Uterus (tissue), 3 donors: ENCODE measurements at regions not wholly inside any gene's neighbourhood (a gene's known extent, or its start where the extent isn't known, plus 50 kb on each side); places are given as distances from the start of the nearest gene placed in this dataset.
"Not testable (repeated sequence)": the region's sequence is repeated elsewhere in the genome, so short reads cannot be mapped to it uniquely, and the experiment has no call there.

ENCODE experiments used
- DNase-seq, 2 donors: peaks; one replicate each; pipeline ENCODE4 v3.0.0-alpha.2; 2019 to 2020
- H3K27ac ChIP-seq, 2 donors: fragments of 200-600 bp; sonication (generic); 1 replicate in 1 of 2; 2 replicates in 1 of 2; pipeline ENCODE4 v1.5.1; 2016 to 2018
- H3K27me3 ChIP-seq, 2 donors: fragments of 200-600 bp; sonication (generic); one replicate each; pipeline ENCODE4 v1.5.1; 2018 to 2019; ENCODE audit warnings: control low read depth in 1 of 2
- H3K36me3 ChIP-seq, 2 donors: fragments of 200-600 bp; sonication (generic); one replicate each; pipeline ENCODE4 v1.5.1; 2019; ENCODE audit warnings: control low read depth in 1 of 2
- H3K4me1 ChIP-seq, 2 donors: fragments of 200-600 bp; sonication (generic); one replicate each; pipeline ENCODE4 v1.5.1; 2018 to 2019; ENCODE audit warnings: control low read depth in 1 of 2
- H3K4me3 ChIP-seq, 2 donors: fragments of 200-600 bp; sonication (generic); 1 replicate in 1 of 2; 2 replicates in 1 of 2; pipeline ENCODE4 v1.5.1; 2018 to 2019; ENCODE audit warnings: mild to moderate bottlenecking in 1 of 2
- H3K9me3 ChIP-seq, 2 donors: fragments of 200-600 bp; sonication (generic); one replicate each; pipeline ENCODE4 v1.5.1; 2019; ENCODE audit warnings: control low read depth in 1 of 2
- POLR2A ChIP-seq, 2 donors: fragments of 450-650 bp; IDR thresholded peaks; one replicate each; pipeline ENCODE4 v1.6.1; 2016; ENCODE audit warnings: antibody characterized with exemption in 2 of 2, mild to moderate bottlenecking in 1 of 2, moderate library complexity in 1 of 2
- intact Hi-C: fragments of 100-400 bp; cut with DNase I; formaldehyde crosslinking; loops from one replicate; pipeline ENCODE4 v1.15.1; 2023; ENCODE audit warnings: low total_unique reads
- TF ChIP-seq, protein P1 (sequence below), 4 experiments: fragments of 200-600 bp in 2 of 4; fragments of 450-650 bp in 2 of 4; sonication (generic) in 2 of 4; IDR thresholded peaks; one replicate each; pipeline ENCODE4 v1.5.1; 2016 to 2019; ENCODE audit warnings: antibody characterized with exemption in 4 of 4, mild to moderate bottlenecking in 2 of 4, moderate library complexity in 1 of 4
- donor health status: DM: yes; HTN: yes; CAD: no.

DNA sequence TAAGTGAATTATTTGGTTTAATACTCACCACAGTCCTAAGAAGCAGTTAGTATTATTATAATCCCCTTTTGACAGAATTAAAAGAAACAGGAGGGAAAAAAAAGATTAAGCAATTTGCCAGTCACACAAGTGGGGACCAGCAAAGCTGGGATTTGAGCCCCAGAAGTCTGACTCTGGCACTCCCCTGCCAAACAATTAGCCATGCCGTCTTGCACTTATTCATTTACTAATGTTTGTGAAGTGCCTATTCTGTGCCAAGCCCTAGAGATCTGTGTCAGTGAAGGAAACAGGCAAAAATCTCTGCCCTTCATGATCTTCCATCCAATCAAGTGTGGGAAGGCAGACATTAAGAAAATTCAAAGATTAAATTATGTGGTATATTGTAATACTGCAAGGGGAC, 126.0 kb upstream of the TOP1 start:
- Histone ChIP-seq H3K27me3 (no peaks in the 10 kb centered on the region), H3K4me3 (no peak overlapping the region), H3K4me1 (no peaks in the 10 kb centered on the region), H3K27ac (no peak overlapping the region), H3K9me3 (no peaks in the 10 kb centered on the region), H3K36me3 (no peaks in the 10 kb centered on the region)
- intact Hi-C loops = no loop called here
- TF ChIP-seq POLR2A (IDR thresholded peaks at IDR 0.05) = no peak
- TF ChIP-seq, protein P1, sequence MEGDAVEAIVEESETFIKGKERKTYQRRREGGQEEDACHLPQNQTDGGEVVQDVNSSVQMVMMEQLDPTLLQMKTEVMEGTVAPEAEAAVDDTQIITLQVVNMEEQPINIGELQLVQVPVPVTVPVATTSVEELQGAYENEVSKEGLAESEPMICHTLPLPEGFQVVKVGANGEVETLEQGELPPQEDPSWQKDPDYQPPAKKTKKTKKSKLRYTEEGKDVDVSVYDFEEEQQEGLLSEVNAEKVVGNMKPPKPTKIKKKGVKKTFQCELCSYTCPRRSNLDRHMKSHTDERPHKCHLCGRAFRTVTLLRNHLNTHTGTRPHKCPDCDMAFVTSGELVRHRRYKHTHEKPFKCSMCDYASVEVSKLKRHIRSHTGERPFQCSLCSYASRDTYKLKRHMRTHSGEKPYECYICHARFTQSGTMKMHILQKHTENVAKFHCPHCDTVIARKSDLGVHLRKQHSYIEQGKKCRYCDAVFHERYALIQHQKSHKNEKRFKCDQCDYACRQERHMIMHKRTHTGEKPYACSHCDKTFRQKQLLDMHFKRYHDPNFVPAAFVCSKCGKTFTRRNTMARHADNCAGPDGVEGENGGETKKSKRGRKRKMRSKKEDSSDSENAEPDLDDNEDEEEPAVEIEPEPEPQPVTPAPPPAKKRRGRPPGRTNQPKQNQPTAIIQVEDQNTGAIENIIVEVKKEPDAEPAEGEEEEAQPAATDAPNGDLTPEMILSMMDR (IDR thresholded peaks at IDR 0.05) = no peak
- DNase-seq = no peak

DNA sequence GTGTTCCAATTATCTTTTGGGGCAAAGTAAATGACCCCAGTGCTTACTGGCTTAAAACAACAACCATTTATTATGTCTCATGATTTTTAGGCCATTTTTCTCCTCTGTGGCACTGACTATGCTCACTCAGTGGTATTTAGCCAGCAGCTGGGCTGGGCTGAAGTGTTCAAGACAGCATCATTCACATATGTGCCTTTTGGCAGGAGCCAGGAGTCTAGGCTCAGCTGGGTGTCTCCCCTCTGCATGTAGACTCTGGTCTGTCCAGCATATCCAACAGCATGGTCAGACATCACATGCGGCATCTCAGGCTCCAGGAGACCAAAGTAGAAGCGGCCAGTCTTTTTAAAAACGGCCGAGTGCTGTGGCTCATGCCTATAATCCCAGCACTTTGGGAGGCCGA, 120.3 kb upstream of the TOP1 start:
- H3K27me3 ChIP-seq = no peaks in the 10 kb centered on the region
- no peak for DNase-seq
- H3K36me3 ChIP-seq = no peaks in the 10 kb centered on the region
- no peaks in the 10 kb centered on the region for H3K9me3 ChIP-seq
- no peaks in the 10 kb centered on the region for H3K4me1 ChIP-seq
- H3K4me3 ChIP-seq = no peak overlapping the region
- intact Hi-C loops = no loop called here
- TF ChIP-seq POLR2A (IDR thresholded peaks at IDR 0.05) = no peak
- TF ChIP-seq, protein P1 (IDR thresholded peaks at IDR 0.05) = no peak
- H3K27ac ChIP-seq = no peak overlapping the region

DNA sequence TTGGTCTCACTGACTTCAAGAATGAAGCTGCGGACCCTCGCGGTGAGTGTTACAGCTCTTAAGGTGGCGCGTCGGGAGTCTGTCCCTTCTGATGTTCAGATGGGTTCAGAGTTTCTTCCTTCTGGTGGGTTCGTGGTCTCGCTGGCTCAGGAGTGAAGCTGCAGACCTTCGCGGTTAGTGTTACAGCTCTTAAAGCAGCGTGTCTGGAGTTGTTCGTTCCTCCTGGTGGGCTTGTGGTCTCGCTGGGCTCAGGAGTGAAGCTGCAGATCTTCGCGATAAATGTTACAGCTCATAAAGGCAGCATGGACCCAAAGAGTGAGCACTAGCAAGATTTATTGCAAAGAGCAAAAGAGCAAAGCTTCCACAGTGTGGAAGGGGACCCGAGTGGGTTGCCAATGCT, 119.1 kb upstream of the TOP1 start:
- H3K36me3 ChIP-seq, H3K27ac ChIP-seq, H3K4me1 ChIP-seq, H3K27me3 ChIP-seq, intact Hi-C loops, H3K4me3 ChIP-seq, DNase-seq, H3K9me3 ChIP-seq: not testable (repeated sequence)

GRCh38 chr20:40910436-40910835, 118.2 kb upstream of the TOP1 start:
- H3K27me3 ChIP-seq, H3K27ac ChIP-seq, H3K4me3 ChIP-seq, H3K4me1 ChIP-seq, DNase-seq, intact Hi-C loops, H3K9me3 ChIP-seq, H3K36me3 ChIP-seq: not testable (repeated sequence)

DNA sequence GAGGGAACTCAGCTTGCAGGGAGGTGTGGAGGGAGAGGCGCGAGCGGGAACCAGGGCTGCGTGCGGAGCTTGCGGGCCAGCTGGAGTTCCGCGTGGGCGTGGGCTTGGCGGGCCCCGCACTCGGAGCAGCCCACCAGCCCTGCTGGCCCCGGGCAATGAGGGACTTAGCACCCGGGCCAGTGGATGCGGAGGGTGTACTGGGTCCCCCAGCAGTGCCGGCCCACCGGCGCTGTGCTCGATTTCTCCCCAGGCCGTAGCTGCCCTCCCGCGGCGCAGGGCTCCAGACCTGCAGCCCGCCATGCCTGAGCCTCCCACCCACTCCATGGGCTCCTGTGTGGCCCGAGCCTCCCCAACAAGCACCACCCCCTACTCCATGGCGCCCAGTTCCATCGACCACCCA, 117.5 kb upstream of the TOP1 start:
- H3K36me3 ChIP-seq, DNase-seq, intact Hi-C loops, H3K27ac ChIP-seq, H3K9me3 ChIP-seq, H3K27me3 ChIP-seq, H3K4me1 ChIP-seq, H3K4me3 ChIP-seq: not testable (repeated sequence)

DNA sequence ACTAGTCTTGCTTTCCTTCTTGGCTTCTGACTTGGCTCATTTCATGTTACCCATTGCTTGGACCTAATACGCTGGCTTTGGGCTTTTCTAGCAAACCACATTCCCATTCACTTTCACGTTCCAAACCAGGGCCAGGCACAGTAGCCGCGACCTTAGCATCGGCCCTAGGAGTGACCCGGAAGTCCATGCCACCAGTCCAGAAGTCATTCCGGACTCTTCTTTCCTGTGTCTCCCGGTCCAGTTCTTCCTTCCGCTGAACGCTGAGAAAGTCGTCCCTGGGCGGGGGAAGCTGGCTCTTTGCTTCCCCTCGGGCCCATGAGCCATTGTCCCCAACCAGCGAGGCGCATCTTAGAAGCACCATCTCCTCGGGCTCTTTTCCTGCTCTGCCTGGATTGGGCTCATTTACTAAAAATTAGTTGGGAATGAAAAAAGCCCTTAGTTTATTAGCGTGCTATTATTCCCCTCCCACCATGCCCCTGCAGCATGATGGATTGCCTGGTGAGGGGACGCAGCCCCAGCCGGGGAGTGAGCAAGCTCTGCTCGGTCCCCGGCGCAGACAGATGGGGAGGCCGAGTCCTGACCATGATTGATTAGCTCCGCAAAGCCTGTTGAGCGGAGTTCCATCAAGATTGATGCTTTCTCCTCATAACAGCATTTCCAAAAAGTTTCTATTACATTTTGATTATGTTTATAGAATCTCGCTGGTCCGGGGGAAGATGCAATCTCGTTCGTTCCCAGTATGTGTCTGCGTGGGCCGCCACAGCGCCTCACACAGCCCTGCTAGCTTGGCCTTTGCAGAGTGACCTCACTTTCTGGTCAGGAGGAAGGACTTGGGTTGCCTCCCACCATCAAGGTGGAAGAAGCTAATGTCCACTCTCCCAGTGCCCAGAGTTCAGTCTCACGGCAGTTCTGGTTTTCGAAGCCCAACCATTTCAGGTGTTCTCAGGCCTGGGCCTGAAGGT, 115.1 kb upstream of the TOP1 start:
- no peaks in the 10 kb centered on the region for H3K36me3 ChIP-seq
- H3K9me3 ChIP-seq = no peaks in the 10 kb centered on the region
- no peaks in the 10 kb centered on the region for H3K4me1 ChIP-seq
- no peak for DNase-seq
- no peak overlapping the region for H3K27ac ChIP-seq
- intact Hi-C loops = no loop called here
- H3K4me3 ChIP-seq = no peak overlapping the region
- TF ChIP-seq, protein P1 (IDR thresholded peaks at IDR 0.05) = no peak
- no peaks in the 10 kb centered on the region for H3K27me3 ChIP-seq
